ENCODE measurements at regions not wholly inside any gene's neighbourhood (a gene's known extent, or its start where the extent isn't known, plus 50 kb on each side); places are given as distances from the start of the nearest gene placed in this dataset.

GRCh38 chr4:125639182-125639621 is 324.4 kb downstream of the FAT4 start:
- TF ChIP-seq, protein P1, sequence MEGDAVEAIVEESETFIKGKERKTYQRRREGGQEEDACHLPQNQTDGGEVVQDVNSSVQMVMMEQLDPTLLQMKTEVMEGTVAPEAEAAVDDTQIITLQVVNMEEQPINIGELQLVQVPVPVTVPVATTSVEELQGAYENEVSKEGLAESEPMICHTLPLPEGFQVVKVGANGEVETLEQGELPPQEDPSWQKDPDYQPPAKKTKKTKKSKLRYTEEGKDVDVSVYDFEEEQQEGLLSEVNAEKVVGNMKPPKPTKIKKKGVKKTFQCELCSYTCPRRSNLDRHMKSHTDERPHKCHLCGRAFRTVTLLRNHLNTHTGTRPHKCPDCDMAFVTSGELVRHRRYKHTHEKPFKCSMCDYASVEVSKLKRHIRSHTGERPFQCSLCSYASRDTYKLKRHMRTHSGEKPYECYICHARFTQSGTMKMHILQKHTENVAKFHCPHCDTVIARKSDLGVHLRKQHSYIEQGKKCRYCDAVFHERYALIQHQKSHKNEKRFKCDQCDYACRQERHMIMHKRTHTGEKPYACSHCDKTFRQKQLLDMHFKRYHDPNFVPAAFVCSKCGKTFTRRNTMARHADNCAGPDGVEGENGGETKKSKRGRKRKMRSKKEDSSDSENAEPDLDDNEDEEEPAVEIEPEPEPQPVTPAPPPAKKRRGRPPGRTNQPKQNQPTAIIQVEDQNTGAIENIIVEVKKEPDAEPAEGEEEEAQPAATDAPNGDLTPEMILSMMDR (IDR thresholded peaks at IDR 0.05) = no peak
- no peak for TF ChIP-seq ZFX (IDR thresholded peaks at IDR 0.05; ENCODE audit: borderline replicate concordance)

Measured in 22Rv1 (cell line).